ENCODE measurements at regions not wholly inside any gene's neighbourhood (a gene's known extent, or its start where the extent isn't known, plus 50 kb on each side); places are given as distances from the start of the nearest gene placed in this dataset.

GRCh38 chr16:49052846-49053245 lies 228.8 kb downstream of the CBLN1 start:
- Histone ChIP-seq H3K36me3 (ENCODE audit: low read depth) (no peaks in the 10 kb centered on the region), H3K4me1 (ENCODE audit: insufficient read depth, poor library complexity, severe bottlenecking) (no peaks in the 10 kb centered on the region), H3K27ac (ENCODE audit: poor library complexity, severe bottlenecking) (no peak overlapping the region), H3K4me3 (ENCODE audit: severe bottlenecking) (no peak overlapping the region), H3K27me3 (ENCODE audit: insufficient read depth, poor library complexity, severe bottlenecking) (no peaks in the 10 kb centered on the region), H3K9me3 (ENCODE audit: severe bottlenecking) (no peaks in the 10 kb centered on the region)
- DNase-seq (ENCODE audit: low spot score) (no peak), ATAC-seq (ENCODE audit: low read depth) (no peak)
- no peak for TF ChIP-seq CTCF (IDR thresholded peaks at IDR 0.05; ENCODE audit: poor library complexity, severe bottlenecking)

- Histone ChIP-seq H3K27ac (ENCODE audit: poor library complexity, severe bottlenecking) (no peak overlapping the region), H3K4me1 (ENCODE audit: insufficient read depth, poor library complexity, severe bottlenecking) (no peaks in the 10 kb centered on the region), H3K9me3 (ENCODE audit: severe bottlenecking) (no peaks in the 10 kb centered on the region), H3K36me3 (ENCODE audit: low read depth) (no peaks in the 10 kb centered on the region), H3K4me3 (ENCODE audit: severe bottlenecking) (no peak overlapping the region), H3K27me3 (ENCODE audit: insufficient read depth, poor library complexity, severe bottlenecking) (no peaks in the 10 kb centered on the region)
- no peak for TF ChIP-seq CTCF (IDR thresholded peaks at IDR 0.05; ENCODE audit: poor library complexity, severe bottlenecking)
- DNase-seq (ENCODE audit: low spot score), result no peak
- ATAC-seq (ENCODE audit: low read depth), result no peak
Observed at GRCh38 chr16:49051576-49051975, 230.1 kb downstream of the CBLN1 start.

- no peaks in the 10 kb centered on the region for H3K36me3 ChIP-seq (ENCODE audit: low read depth)
- H3K4me1 ChIP-seq (ENCODE audit: insufficient read depth, poor library complexity, severe bottlenecking), result no peaks in the 10 kb centered on the region
- DNase-seq (ENCODE audit: low spot score) (no peak), ATAC-seq (ENCODE audit: low read depth) (no peak)
- H3K27me3 ChIP-seq (ENCODE audit: insufficient read depth, poor library complexity, severe bottlenecking), result no peaks in the 10 kb centered on the region
- no peak for TF ChIP-seq CTCF (IDR thresholded peaks at IDR 0.05; ENCODE audit: poor library complexity, severe bottlenecking)
- no peaks in the 10 kb centered on the region for H3K9me3 ChIP-seq (ENCODE audit: severe bottlenecking)
- no peak overlapping the region for H3K27ac ChIP-seq (ENCODE audit: poor library complexity, severe bottlenecking)
- no peak overlapping the region for H3K4me3 ChIP-seq (ENCODE audit: severe bottlenecking)
Observed at GRCh38 chr16:49050607-49051006, 231.0 kb downstream of the CBLN1 start.

- no peak overlapping the region for H3K27ac ChIP-seq (ENCODE audit: poor library complexity, severe bottlenecking)
- DNase-seq (ENCODE audit: low spot score) (no peak), ATAC-seq (ENCODE audit: low read depth) (no peak)
- H3K4me1 ChIP-seq (ENCODE audit: insufficient read depth, poor library complexity, severe bottlenecking), result no peaks in the 10 kb centered on the region
- no peaks in the 10 kb centered on the region for H3K9me3 ChIP-seq (ENCODE audit: severe bottlenecking)
- no peak for TF ChIP-seq CTCF (IDR thresholded peaks at IDR 0.05; ENCODE audit: poor library complexity, severe bottlenecking)
- no peak overlapping the region for H3K4me3 ChIP-seq (ENCODE audit: severe bottlenecking)
- H3K27me3 ChIP-seq (ENCODE audit: insufficient read depth, poor library complexity, severe bottlenecking), result no peaks in the 10 kb centered on the region
- H3K36me3 ChIP-seq (ENCODE audit: low read depth), result no peaks in the 10 kb centered on the region
Observed at GRCh38 chr16:49049644-49050043, 232.0 kb downstream of the CBLN1 start.

GRCh38 chr16:49049191-49049590 lies 232.4 kb downstream of the CBLN1 start:
- Histone ChIP-seq H3K27ac (ENCODE audit: poor library complexity, severe bottlenecking) (no peak overlapping the region), H3K36me3 (ENCODE audit: low read depth) (no peaks in the 10 kb centered on the region), H3K4me3 (ENCODE audit: severe bottlenecking) (no peak overlapping the region), H3K27me3 (ENCODE audit: insufficient read depth, poor library complexity, severe bottlenecking) (no peaks in the 10 kb centered on the region), H3K4me1 (ENCODE audit: insufficient read depth, poor library complexity, severe bottlenecking) (no peaks in the 10 kb centered on the region), H3K9me3 (ENCODE audit: severe bottlenecking) (no peaks in the 10 kb centered on the region)
- ATAC-seq (ENCODE audit: low read depth) (no peak), DNase-seq (ENCODE audit: low spot score) (no peak)
- TF ChIP-seq CTCF (IDR thresholded peaks at IDR 0.05; ENCODE audit: poor library complexity, severe bottlenecking), result no peak

All from RWPE2 (cell line).